ENCODE measurements at regions not wholly inside any gene's neighbourhood (a gene's known extent, or its start where the extent isn't known, plus 50 kb on each side); places are given as distances from the start of the nearest gene placed in this dataset.

DNA sequence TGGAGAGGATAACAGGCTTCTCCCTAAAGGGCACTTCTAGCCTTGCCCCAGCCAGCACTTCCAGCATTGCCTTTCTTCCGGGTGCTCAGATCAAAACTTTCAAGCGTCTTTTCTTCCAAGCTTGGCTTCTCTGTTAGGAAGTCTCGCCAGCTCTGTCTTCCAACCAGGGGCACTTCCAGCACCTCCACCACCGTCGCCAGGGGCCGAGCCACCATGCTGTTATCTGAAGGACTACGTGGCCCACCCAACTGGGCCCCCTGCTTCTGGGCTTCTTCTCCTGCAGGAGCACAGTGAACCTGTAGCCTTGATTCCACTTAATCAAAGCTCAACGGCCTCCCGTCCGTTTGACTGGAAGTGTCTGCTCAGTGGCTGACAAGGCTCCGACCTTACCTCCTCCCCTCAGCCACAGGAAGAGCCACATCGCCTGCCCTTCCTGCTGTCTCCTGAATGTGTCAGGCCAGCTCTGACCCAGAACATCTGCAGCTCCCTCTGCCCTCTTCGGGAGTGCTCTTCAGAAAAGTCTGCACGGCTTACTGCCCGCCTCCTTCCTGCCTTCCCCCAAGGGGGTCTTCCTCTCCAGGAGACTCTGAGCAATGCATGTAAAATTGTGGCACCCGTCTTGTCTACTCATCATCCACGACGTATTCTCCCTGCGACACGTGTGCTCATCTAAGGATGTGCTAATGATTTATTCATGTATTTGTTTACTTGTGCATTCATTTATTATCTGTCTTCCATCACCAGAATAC is 527.0 kb downstream of the CDH26 start:
- no peak for DNase-seq

DNA sequence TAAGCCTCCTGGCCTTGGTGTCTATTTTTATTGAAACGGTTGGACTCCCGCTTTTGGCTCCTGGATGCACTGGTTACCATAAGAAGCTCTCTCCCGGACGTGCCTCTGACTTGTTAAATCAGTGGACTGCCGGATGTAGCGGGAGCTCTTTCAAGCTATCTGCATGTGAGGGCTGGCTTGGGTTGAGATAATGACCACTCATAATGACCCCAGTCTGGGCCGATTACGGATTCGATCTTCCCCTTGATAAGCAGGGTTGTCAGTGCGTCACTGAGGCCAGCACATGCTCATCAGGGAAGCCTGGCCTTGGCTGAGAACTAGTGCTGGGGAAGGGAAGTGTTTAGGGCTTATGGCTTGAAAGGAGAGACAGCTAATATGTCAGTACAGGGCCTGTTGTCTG is 528.1 kb downstream of the CDH26 start:
- no peak for DNase-seq

GRCh38 chr20:60486937-60487336 is 528.7 kb downstream of the CDH26 start:
- DNase-seq = no peak

DNA sequence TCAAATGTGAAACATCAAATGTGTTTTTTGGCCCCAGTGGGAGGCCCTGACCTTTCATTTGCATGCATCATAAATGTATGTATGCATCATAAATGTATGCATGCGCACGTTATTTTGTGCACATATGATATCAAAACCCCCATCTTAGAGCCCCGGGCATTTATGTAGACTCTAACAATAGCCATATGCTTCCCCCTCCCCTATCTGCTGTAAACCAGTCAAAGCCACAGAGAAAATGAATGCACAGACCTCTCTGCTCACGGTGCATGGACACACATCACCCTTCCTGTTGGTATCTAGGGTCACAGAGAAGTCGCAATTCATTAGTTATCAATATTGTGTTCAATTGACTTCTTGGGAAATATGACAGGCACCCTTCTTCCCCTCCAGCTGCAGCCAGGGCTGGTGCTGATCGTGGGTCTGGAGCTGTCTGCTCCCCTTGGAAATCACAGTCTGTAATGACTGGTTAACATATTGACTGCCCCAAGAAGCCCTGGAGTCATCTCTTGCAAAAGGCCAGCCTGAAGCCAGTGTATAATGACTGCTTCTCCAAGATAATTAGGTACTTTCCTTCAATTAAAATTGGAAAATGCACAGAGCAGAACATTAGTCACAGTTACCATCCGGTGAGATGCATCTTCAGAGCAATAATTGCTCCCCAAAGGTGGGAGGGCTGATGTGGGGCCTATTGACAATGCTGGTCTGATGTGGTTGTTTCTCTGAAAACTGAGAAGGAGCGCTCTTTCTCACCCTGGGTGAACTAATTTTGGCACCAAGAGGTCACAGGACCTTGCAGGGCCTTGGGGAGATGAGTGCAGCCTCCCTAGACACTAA is 532.2 kb downstream of the CDH26 start:
- no peak for DNase-seq

GRCh38 chr20:60491051-60491581 is 532.9 kb downstream of the CDH26 start:
- no peak for DNase-seq

- no peak for DNase-seq
Measured at GRCh38 chr20:60494476-60494875, 536.3 kb downstream of the CDH26 start.

GRCh38 chr20:60497298-60498035 is 539.2 kb downstream of the CDH26 start:
- DNase-seq = no peak

GRCh38 chr20:60500038-60500701 is 541.9 kb downstream of the CDH26 start:
- DNase-seq = no peak

DNA sequence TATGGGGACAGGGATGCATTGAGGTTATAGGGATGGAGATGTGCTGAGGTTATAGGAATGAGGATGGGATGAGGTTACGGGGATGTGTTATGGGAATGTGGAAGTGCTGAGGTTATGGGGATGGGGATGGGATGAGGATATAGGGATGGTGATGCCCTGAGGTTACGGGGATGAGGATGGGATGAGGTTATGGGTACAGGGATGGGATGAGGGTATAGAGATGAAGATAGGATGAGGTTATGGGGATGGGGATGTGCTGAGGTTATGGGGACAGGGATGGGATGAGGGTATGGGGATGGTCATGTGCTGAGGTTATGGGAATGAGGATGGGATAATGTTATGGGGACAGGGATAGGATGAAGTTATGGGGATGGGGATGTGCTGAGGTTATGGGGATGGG is 542.8 kb downstream of the CDH26 start:
- no peak for DNase-seq

DNA sequence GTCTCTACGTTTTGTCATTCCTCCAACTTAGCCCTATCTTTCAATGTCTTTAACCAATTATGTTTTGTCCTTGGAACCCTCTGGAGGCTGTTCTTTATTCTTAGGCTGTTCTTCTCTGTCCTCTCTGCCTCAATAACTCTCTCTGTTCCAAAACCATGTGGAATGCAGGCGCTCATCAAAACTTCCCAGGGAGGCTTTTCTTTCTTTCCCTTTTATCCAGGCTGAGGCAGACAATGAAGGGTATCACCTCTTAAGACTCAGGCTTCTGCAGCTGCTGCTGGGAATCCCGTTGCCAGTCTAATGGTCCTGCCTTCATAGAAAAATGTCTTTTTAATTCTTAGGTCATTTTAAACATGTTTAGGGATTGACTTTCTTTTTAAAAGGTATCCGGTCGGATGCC is 544.7 kb downstream of the CDH26 start:
- no peak for DNase-seq

- no peak for DNase-seq
Measured at GRCh38 chr20:60505423-60505822, 547.2 kb downstream of the CDH26 start.

DNA sequence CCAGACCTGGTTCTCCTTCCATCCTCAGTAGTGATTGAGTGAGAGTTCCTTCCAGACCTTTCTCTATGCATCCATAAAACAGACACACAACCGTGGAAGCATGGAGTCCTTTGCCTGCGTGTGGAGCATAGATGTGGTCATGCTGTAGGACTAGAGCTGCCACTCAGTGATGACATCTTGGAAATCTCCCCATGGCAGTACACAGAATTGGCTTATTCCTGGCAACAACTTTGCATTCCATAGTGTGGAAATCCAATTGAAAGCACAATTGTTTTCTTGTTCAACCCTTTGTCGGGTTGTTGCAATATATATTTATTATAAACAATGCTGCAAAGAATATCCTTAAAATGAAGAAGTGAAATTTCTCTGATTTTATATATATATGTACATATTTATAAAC is 547.8 kb downstream of the CDH26 start:
- no peak for DNase-seq

- no peak for DNase-seq
Measured at GRCh38 chr20:60507087-60507694, 549.0 kb downstream of the CDH26 start.

- DNase-seq = no peak
Measured at GRCh38 chr20:60509407-60509806, 551.2 kb downstream of the CDH26 start.

DNA sequence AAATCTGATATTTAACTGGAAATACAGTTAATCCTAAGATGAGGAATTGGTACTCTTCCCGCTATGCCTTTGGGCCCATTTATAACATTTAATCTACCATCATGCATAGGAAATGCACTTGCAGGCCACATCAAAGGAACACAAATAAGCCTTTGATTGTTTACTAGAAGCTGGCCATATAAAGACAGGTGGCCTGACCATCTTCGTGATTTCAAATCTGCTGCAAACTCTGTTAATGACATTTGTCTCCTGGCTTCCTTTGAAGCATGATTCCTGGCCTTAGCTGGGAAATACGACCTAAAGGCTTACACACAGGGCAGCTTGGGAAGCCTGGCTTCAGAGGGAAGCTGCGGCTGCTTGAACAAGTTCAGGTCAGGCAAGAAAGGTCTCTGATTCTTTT is 552.1 kb downstream of the CDH26 start:
- DNase-seq = no peak

DNA sequence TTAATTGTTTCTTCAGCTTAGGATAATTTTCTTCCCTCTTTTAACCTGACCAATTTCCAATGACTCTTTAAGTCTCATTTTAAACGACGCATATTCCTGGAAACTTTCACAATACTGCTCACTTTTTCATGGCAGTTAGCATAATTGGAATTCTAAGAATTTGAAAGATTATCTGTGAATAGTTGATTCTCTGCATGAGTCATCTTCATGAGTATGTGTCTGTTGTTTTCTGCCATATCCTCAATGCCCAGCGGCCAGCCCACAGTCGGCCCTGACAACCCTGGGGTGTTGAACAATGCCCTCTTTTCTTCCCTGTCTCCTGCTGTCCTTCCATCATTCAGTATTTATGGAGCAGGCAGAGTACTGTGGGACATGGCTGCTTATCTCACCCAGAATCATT is 554.2 kb downstream of the CDH26 start:
- no peak for DNase-seq

GRCh38 chr20:60513141-60513540 is 554.9 kb downstream of the CDH26 start:
- DNase-seq = no peak

GRCh38 chr20:60516442-60516841 is 558.2 kb downstream of the CDH26 start:
- no peak for DNase-seq

DNA sequence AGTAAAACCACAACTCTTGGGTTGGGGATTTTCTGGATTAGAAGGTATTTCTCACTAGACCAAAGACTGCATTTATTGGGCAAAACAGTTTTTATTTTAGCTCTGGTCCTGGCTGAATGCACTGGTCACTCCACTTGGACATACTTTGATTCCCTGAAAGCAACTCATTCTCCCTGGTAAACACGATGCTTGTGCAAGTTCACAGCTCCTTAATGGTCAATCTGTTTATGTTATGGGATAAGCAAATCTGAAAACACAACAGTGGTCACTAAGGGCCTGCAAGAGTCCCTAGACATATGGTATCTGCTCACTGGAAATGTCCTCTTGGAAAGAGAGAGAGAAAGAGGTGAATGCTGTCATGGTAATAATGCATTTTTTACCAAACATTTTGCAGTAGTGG is 559.8 kb downstream of the CDH26 start:
- no peak for DNase-seq

DNA sequence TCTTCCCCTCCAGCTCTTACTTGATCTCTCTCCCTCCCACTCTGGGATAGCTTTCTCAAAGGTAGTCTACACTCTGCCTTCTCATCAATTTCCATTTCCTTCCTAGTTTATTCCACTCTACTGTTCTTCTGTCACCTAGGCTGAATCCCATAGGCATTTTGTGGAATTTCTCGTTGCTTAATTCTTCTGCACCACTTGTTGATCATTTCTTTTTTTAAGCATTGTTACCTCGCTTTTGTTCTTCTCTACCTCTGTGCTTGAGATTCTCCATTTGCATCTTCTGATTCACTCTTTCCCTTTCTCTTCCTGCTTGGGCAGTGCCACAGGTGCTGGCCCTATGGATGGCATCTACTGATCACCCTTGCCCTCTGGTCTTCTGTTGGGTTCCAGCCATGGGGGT is 567.2 kb downstream of the CDH26 start:
- no peak for DNase-seq

DNA sequence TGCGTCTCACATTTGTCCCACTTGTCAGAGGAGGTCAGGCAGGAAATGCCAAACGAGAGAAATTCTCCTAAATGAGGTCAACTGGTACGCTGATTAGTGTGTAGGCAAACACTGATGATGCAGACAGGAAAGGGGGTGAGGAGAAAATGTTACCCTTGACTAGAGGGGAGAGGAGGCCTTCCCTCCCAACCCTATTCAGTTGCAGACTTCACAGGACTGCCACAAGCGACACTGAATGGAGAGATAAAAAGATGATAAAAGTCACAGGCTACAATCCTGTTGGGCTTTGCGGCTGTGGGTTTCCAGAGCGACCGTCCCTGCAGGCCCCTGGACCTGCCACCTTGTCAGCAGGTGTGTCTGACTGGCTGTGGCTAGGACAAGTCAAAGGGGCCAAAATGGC is 569.4 kb downstream of the CDH26 start:
- no peak for DNase-seq

DNA sequence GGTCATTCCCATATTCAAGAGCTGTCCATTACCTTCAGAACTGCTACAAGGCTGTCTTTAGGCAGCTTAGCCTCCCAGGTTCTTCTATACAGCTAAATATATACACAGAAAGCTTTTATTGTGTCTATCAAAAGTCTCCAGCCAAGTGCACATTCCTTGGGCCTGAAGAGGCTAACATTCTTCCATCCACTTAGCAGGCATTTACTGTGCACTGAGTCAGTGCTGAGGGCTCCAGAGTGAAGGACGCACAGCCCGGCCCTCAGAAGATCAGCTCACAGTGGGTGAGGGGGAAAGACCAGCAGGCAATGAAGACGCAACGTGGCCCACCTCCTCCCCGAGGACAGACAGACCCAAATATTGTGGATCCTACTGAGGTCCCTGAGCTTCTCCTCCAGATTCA is 569.9 kb downstream of the CDH26 start:
- DNase-seq = no peak

DNA sequence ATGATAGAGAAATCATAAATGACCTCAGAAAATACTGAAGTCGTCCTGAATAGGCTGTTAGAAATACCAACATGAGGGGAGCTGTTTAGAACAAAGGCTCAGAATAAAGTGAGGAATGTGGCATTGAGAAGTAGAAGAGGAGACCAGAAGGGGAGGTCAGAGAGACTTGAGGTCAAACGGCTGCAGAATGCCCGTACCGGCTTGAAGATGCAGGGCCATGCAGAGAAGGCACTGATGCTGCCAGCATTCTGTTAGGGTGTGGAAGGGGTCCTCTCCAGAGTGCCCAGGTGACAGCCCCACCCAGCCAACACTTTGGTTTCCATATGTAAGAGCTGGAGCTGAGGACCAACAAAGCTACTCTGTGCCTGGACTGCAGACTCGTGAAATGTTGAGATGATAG is 570.9 kb downstream of the CDH26 start:
- DNase-seq = no peak

Measured in NCI-H1092 (cell line).